ENCODE measurements at regions not wholly inside any gene's neighbourhood (a gene's known extent, or its start where the extent isn't known, plus 50 kb on each side); places are given as distances from the start of the nearest gene placed in this dataset.

DNA sequence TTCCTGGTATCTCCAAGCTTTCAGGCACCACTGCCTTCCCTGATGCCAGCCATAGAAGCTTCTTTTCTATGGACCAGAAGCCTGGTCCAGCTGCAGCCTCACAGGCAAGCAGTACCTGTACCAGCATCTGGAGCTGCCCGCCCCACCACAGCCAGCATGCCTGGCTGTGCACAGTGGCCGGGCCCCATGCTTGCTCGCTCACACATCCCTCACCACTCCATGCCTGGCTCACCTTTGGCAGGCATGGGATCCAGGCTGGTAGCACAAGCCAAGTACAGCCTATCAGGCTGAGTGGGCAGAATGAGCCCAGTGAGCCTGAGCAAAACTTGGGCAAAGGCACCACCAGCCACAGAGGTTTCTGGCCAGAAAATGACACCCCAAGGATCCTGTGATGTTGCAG, 93.4 kb downstream of the TPRA1 start:
- CTCF ChIA-PET, result no interaction called here
- Histone ChIP-seq H3K27ac (no peak overlapping the region), H3K9me3 (peaks cover 13% of the 10 kb centered on the region; the same call in 1 of the 3 replicates), H3K4me1 (no peaks in the 10 kb centered on the region), H3K4me3 (no peak overlapping the region), H3K4me2 (no peak overlapping the region)
- FAIRE-seq (no peak), ATAC-seq (no peak), DNase-seq (ENCODE audit: low read depth in 1 of 2, low spot score in 1 of 2) (no peak)
- 11% methylated on average over 3 of the region's 3 CpGs for WGBS (ENCODE audit: missing lambda C conversion rate)
- POLR2A ChIA-PET, result no interaction called here
- no peak for TF ChIP-seq SMC3 (IDR thresholded peaks at IDR 0.05)
- TF ChIP-seq, protein P1, sequence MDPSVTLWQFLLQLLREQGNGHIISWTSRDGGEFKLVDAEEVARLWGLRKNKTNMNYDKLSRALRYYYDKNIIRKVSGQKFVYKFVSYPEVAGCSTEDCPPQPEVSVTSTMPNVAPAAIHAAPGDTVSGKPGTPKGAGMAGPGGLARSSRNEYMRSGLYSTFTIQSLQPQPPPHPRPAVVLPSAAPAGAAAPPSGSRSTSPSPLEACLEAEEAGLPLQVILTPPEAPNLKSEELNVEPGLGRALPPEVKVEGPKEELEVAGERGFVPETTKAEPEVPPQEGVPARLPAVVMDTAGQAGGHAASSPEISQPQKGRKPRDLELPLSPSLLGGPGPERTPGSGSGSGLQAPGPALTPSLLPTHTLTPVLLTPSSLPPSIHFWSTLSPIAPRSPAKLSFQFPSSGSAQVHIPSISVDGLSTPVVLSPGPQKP (IDR thresholded peaks at IDR 0.05; ENCODE audit: low read depth, low read length), result no peak

DNA sequence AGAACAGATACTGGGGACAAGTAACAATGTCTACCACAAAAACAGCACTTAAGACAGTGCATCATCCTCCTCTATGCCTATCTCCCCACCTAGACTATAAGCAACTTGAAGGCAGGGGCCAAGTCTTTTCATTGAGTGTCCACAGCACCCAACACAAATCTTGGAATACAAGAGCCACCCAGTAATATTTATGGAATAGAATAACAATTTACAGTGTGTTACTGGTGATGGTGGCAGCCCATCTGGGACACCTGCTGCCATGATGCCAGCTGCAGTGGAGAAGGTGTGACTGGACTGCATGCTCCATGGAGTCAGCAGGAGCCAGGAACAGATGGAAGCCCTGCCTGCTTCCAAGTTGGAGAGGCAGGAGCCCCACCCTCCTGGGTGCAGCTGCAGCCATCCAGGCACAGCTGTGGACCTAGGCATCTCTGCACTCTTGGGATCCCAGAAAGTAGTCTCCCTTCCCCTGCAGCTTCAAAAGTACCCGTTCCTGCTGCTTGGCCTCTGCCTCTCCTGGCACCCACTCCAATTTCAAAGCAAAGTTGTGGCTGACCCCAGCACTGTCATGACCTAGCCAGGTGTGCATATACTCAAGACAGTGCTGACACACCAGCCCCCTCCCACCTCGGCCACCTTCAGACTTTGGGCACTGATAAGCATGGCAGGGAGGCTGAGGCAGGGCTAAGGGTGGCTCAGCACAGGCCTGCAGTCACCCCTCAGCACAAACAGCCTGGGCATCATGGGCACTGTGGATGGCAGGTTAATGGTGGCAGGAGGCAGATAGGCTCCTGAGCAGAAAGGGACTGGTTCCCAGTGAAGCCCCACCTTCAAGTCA, 94.5 kb downstream of the TPRA1 start:
- Histone ChIP-seq H3K4me3 (no peak overlapping the region), H3K4me1 (no peaks in the 10 kb centered on the region), H3K9me3 (peaks cover 5% of the 10 kb centered on the region; the same call in 1 of the 3 replicates), H3K4me2 (no peak overlapping the region), H3K27ac (no peak overlapping the region)
- POLR2A ChIA-PET, result no interaction called here
- DNase-seq (ENCODE audit: low read depth in 1 of 2, low spot score in 1 of 2) (no peak), ATAC-seq (no peak), FAIRE-seq (no peak)
- TF ChIP-seq, protein P2, sequence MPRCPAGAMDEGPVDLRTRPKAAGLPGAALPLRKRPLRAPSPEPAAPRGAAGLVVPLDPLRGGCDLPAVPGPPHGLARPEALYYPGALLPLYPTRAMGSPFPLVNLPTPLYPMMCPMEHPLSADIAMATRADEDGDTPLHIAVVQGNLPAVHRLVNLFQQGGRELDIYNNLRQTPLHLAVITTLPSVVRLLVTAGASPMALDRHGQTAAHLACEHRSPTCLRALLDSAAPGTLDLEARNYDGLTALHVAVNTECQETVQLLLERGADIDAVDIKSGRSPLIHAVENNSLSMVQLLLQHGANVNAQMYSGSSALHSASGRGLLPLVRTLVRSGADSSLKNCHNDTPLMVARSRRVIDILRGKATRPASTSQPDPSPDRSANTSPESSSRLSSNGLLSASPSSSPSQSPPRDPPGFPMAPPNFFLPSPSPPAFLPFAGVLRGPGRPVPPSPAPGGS (IDR thresholded peaks at IDR 0.05), result no peak
- no peak for TF ChIP-seq ZFP36 (IDR thresholded peaks at IDR 0.05; ENCODE audit: borderline replicate concordance, partially characterized antibody)
- TF ChIP-seq, protein P3, sequence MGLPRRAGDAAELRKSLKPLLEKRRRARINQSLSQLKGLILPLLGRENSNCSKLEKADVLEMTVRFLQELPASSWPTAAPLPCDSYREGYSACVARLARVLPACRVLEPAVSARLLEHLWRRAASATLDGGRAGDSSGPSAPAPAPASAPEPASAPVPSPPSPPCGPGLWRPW (IDR thresholded peaks at IDR 0.05), result no peak
- TF ChIP-seq, protein P1 (IDR thresholded peaks at IDR 0.05; ENCODE audit: low read depth, low read length), result no peak
- no peak for TF ChIP-seq MAZ (IDR thresholded peaks at IDR 0.05; ENCODE audit: borderline replicate concordance, low read depth, low read length)
- no peak for TF ChIP-seq TP53 (CRISPR knock-in tag; IDR thresholded peaks at IDR 0.05)
- TF ChIP-seq RAD21 (conservative IDR thresholded peaks at IDR 0.05 in 1 of 2, IDR thresholded peaks at IDR 0.05 in 1 of 2), result no peak
- no peak for TF ChIP-seq MAFK (IDR thresholded peaks at IDR 0.05; ENCODE audit: partially characterized antibody)
- no peak for TF ChIP-seq RCOR1 (IDR thresholded peaks at IDR 0.05; ENCODE audit: low read depth, low read length)
- TF ChIP-seq, protein P4, sequence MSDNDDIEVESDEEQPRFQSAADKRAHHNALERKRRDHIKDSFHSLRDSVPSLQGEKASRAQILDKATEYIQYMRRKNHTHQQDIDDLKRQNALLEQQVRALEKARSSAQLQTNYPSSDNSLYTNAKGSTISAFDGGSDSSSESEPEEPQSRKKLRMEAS (IDR thresholded peaks at IDR 0.05), result no peak
- TF ChIP-seq EHF (CRISPR knock-in tag; IDR thresholded peaks at IDR 0.05), result no peak
- TF ChIP-seq, protein P5, sequence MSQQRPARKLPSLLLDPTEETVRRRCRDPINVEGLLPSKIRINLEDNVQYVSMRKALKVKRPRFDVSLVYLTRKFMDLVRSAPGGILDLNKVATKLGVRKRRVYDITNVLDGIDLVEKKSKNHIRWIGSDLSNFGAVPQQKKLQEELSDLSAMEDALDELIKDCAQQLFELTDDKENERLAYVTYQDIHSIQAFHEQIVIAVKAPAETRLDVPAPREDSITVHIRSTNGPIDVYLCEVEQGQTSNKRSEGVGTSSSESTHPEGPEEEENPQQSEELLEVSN (IDR thresholded peaks at IDR 0.05; ENCODE audit: borderline replicate concordance, low read depth), result no peak
- TF ChIP-seq, protein P6, sequence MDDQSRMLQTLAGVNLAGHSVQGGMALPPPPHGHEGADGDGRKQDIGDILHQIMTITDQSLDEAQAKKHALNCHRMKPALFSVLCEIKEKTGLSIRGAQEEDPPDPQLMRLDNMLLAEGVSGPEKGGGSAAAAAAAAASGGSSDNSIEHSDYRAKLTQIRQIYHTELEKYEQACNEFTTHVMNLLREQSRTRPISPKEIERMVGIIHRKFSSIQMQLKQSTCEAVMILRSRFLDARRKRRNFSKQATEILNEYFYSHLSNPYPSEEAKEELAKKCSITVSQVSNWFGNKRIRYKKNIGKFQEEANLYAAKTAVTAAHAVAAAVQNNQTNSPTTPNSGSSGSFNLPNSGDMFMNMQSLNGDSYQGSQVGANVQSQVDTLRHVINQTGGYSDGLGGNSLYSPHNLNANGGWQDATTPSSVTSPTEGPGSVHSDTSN (IDR thresholded peaks at IDR 0.05), result no peak
- TF ChIP-seq PHF8 (IDR thresholded peaks at IDR 0.05; ENCODE audit: borderline replicate concordance, low read depth), result no peak
- no peak for TF ChIP-seq HOXB5 (CRISPR knock-in tag; IDR thresholded peaks at IDR 0.05)
- CTCF ChIA-PET, result no interaction called here
- 0% methylated on average over 1 of the region's 2 CpGs for WGBS (ENCODE audit: missing lambda C conversion rate)
